ENCODE measurements at regions not wholly inside any gene's neighbourhood (a gene's known extent, or its start where the extent isn't known, plus 50 kb on each side); places are given as distances from the start of the nearest gene placed in this dataset.

DNA sequence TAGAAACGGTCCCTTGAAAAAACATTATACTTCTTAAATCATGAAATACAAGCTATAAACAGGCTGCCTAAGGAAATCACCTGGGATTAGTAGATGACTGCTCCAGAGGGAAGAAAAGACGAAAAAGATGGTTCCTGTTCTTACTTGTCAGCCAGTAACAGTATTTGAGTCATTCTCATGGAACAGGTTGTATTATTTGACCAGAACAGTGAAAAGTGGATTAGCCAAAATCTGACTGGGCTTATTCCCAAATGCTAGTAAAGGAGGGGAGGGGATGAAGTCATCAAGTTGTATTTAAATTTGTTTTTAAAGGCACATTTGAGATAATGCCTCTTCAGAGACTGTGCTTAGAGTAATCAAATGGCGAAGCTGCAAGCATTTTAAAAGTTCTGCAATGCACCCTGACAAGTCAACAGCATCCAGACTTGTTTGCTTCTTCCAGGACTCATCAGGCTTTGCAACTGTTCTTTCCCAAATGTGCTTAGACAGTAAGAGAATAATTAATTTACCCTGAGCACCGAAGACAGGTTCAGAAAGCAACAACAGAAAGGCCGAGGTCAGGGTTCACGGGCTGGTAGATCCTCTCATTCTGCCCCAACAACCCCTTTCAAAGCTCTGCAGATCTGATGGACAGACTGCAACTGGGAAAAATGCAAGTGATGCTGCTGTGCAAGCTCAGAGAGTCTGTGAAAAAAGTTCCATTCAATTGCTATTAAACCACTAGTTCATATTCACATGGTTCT is 800.6 kb downstream of the KCTD16 start:
- H3K9me3 ChIP-seq = no peaks in the 10 kb centered on the region
- H3K4me3 ChIP-seq = no peak overlapping the region
- no peaks in the 10 kb centered on the region for H3K4me1 ChIP-seq
- POLR2A ChIA-PET = no interaction called here
- CTCF ChIA-PET = no interaction called here
- no peak overlapping the region for H3K27ac ChIP-seq
- DNase-seq (ENCODE audit: low read depth in 1 of 2, low spot score in 1 of 2) (no peak), FAIRE-seq (no peak), ATAC-seq (no peak)
- H3K4me2 ChIP-seq = no peak overlapping the region
- TF ChIP-seq BHLHE40 (IDR thresholded peaks at IDR 0.05; ENCODE audit: low read depth, low read length) = no peak
- TF ChIP-seq MAFK (IDR thresholded peaks at IDR 0.05; ENCODE audit: partially characterized antibody) = no peak
- TF ChIP-seq EHMT2 (IDR thresholded peaks at IDR 0.05; ENCODE audit: low read depth) = no peak
- no peak for TF ChIP-seq HOXB13 (CRISPR knock-in tag; IDR thresholded peaks at IDR 0.05; ENCODE audit: low read depth)
- TF ChIP-seq, protein P1, sequence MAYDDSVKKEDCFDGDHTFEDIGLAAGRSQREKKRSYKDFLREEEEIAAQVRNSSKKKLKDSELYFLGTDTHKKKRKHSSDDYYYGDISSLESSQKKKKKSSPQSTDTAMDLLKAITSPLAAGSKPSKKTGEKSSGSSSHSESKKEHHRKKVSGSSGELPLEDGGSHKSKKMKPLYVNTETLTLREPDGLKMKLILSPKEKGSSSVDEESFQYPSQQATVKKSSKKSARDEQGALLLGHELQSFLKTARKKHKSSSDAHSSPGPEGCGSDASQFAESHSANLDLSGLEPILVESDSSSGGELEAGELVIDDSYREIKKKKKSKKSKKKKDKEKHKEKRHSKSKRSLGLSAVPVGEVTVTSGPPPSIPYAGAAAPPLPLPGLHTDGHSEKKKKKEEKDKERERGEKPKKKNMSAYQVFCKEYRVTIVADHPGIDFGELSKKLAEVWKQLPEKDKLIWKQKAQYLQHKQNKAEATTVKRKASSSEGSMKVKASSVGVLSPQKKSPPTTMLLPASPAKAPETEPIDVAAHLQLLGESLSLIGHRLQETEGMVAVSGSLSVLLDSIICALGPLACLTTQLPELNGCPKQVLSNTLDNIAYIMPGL (CRISPR knock-in tag; IDR thresholded peaks at IDR 0.05; ENCODE audit: borderline replicate concordance) = no peak
- TF ChIP-seq ZSCAN20 (CRISPR knock-in tag; IDR thresholded peaks at IDR 0.05) = no peak
- TF ChIP-seq REST (IDR thresholded peaks at IDR 0.05) = no peak
- TF ChIP-seq, protein P2, sequence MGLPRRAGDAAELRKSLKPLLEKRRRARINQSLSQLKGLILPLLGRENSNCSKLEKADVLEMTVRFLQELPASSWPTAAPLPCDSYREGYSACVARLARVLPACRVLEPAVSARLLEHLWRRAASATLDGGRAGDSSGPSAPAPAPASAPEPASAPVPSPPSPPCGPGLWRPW (IDR thresholded peaks at IDR 0.05) = no peak
- no peak for TF ChIP-seq FOSL2 (IDR thresholded peaks at IDR 0.05)
- TF ChIP-seq FOSL2 (CRISPR knock-in tag; IDR thresholded peaks at IDR 0.05) = no peak
- TF ChIP-seq JUNB (IDR thresholded peaks at IDR 0.05) = no peak
- no peak for TF ChIP-seq HDAC2 (IDR thresholded peaks at IDR 0.05)
- TF ChIP-seq NR3C1 (IDR thresholded peaks at IDR 0.05) = no peak
- TF ChIP-seq RCOR1 (IDR thresholded peaks at IDR 0.05; ENCODE audit: low read depth, low read length) = no peak
- TF ChIP-seq KDM5A (IDR thresholded peaks at IDR 0.05) = no peak
- 0% methylated on average over 6 of the region's 6 CpGs for WGBS (ENCODE audit: missing lambda C conversion rate)

GRCh38 chr5:144960296-144960695 is 789.6 kb downstream of the KCTD16 start:
- Histone ChIP-seq H3K4me1 (no peaks in the 10 kb centered on the region), H3K9me3 (no peaks in the 10 kb centered on the region), H3K4me2 (no peak overlapping the region), H3K4me3 (no peak overlapping the region), H3K27ac (no peak overlapping the region)
- no peak for FAIRE-seq
- DNase-seq (ENCODE audit: low read depth in 1 of 2, low spot score in 1 of 2) = no peak
- POLR2A ChIA-PET = no interaction called here
- CTCF ChIA-PET = no interaction called here
- TF ChIP-seq ZNF302 (CRISPR knock-in tag; IDR thresholded peaks at IDR 0.05) = no peak
- TF ChIP-seq, protein P3, sequence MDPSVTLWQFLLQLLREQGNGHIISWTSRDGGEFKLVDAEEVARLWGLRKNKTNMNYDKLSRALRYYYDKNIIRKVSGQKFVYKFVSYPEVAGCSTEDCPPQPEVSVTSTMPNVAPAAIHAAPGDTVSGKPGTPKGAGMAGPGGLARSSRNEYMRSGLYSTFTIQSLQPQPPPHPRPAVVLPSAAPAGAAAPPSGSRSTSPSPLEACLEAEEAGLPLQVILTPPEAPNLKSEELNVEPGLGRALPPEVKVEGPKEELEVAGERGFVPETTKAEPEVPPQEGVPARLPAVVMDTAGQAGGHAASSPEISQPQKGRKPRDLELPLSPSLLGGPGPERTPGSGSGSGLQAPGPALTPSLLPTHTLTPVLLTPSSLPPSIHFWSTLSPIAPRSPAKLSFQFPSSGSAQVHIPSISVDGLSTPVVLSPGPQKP (IDR thresholded peaks at IDR 0.05; ENCODE audit: low read depth, low read length) = no peak
- no peak for TF ChIP-seq RCOR1 (IDR thresholded peaks at IDR 0.05; ENCODE audit: low read depth, low read length)
- no peak for TF ChIP-seq NPAS2 (CRISPR knock-in tag; IDR thresholded peaks at IDR 0.05; ENCODE audit: borderline replicate concordance)
- ATAC-seq = no peak

Measured in A549 (cell line).